Activated naive CD4-positive, alpha-beta T cell treated with anti-CD3 and anti-CD28 coated beads for 36 hours (primary cell): ENCODE measurements at regions not wholly inside any gene's neighbourhood (a gene's known extent, or its start where the extent isn't known, plus 50 kb on each side); places are given as distances from the start of the nearest gene placed in this dataset.

ENCODE experiments used
- CTCF ChIA-PET: fragments of 350-600 bp; sonication (Branson Sonifier 250); formaldehyde crosslinking; loops from one replicate; lab custom pipeline; 2021; ENCODE audit warnings: antibody characterized with exemption; lab: Charles Lee
- DNase-seq: peaks from one replicate; pipeline ENCODE4 v3.0.0-alpha.2; 2020
- H3K27ac Mint-ChIP-seq: one replicate; pipeline ENCODE4 v1.8.0; 2021; ENCODE audit warnings: mild to moderate bottlenecking, mixed read lengths
- H3K27me3 Mint-ChIP-seq: one replicate; pipeline ENCODE4 v1.8.0; 2021; ENCODE audit warnings: low read depth, mixed read lengths
- H3K36me3 Mint-ChIP-seq: one replicate; pipeline ENCODE4 v1.8.0; 2021; ENCODE audit warnings: low read depth, mixed read lengths
- H3K4me1 Mint-ChIP-seq: one replicate; pipeline ENCODE4 v1.8.0; 2021; ENCODE audit warnings: low read depth, mixed read lengths
- H3K4me3 Mint-ChIP-seq: one replicate; pipeline ENCODE4 v1.8.0; 2021; ENCODE audit warnings: mild to moderate bottlenecking, moderate library complexity, mixed read lengths
- H3K9me3 Mint-ChIP-seq: one replicate; pipeline ENCODE4 v1.8.0; 2021; ENCODE audit warnings: mixed read lengths
- intact Hi-C: fragments of 100-400 bp; cut with micrococcal nuclease; formaldehyde crosslinking; loops from one replicate; pipeline ENCODE4 v1.15.1; 2023

- Mint-ChIP-seq H3K36me3 (no peaks in the 10 kb centered on the region), H3K4me3 (no peak overlapping the region), H3K9me3 (no peaks in the 10 kb centered on the region), H3K27me3 (no peaks in the 10 kb centered on the region), H3K27ac (no peak overlapping the region), H3K4me1 (no peaks in the 10 kb centered on the region)
- CTCF ChIA-PET, result no interaction called here
- intact Hi-C loops, result no loop called here
- DNase-seq, result no peak
Observed at GRCh38 chr13:75071395-75071794, 410.6 kb downstream of the TBC1D4 start.

- DNase-seq, result no peak
- Mint-ChIP-seq H3K4me3 (no peak overlapping the region), H3K27me3 (peaks cover under 1% of the 10 kb centered on the region), H3K27ac (no peak overlapping the region), H3K4me1 (no peaks in the 10 kb centered on the region), H3K9me3 (peaks cover 4% of the 10 kb centered on the region), H3K36me3 (no peaks in the 10 kb centered on the region)
- CTCF ChIA-PET, result no interaction called here
- intact Hi-C loops, result no loop called here
Observed at GRCh38 chr13:75061909-75062308, 420.1 kb downstream of the TBC1D4 start.

GRCh38 chr13:75055296-75055695, 426.7 kb downstream of the TBC1D4 start:
- Mint-ChIP-seq H3K36me3 (no peaks in the 10 kb centered on the region), H3K27me3 (peaks cover 14% of the 10 kb centered on the region), H3K4me3 (no peak overlapping the region), H3K9me3 (no peaks in the 10 kb centered on the region), H3K4me1 (no peaks in the 10 kb centered on the region), H3K27ac (no peak overlapping the region)
- intact Hi-C loops, result no loop called here
- DNase-seq, result no peak
- CTCF ChIA-PET, result no interaction called here

DNA sequence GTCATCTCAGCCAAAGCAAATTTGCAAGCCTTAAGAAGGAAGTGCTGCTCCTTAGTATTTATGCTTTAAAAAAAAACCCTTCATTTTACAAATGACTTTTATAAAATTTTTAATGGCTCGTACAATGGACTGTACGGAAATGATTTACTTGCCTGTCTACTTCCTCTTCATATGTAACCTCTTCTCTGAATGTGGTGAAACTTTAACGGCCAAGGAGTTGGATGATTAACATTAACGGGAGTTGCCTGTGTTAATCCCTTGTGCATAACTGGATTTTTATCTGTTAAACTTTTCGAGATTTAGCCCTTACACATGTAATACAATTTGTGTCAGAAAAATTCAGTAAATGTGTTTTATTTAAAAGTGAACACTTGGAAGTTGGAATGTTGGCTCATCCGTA, 429.4 kb downstream of the TBC1D4 start:
- no peaks in the 10 kb centered on the region for H3K4me1 Mint-ChIP-seq
- no peak for DNase-seq

GRCh38 chr13:75050419-75051046, 431.4 kb downstream of the TBC1D4 start:
- Mint-ChIP-seq H3K4me1 (no peaks in the 10 kb centered on the region), H3K27ac (no peak overlapping the region), H3K9me3 (no peaks in the 10 kb centered on the region), H3K36me3 (no peaks in the 10 kb centered on the region), H3K4me3 (no peak overlapping the region), H3K27me3 (peaks cover 10% of the 10 kb centered on the region)
- DNase-seq, result no peak
- intact Hi-C loops, result no loop called here
- CTCF ChIA-PET, result no interaction called here

More for the DNA sequence above, 429.4 kb downstream of the TBC1D4 start:
- no peak overlapping the region for H3K27ac Mint-ChIP-seq
- peaks cover 14% of the 10 kb centered on the region for H3K27me3 Mint-ChIP-seq
- H3K4me3 Mint-ChIP-seq, result no peak overlapping the region
- intact Hi-C loops, result no loop called here
- no peaks in the 10 kb centered on the region for H3K9me3 Mint-ChIP-seq
- no peaks in the 10 kb centered on the region for H3K36me3 Mint-ChIP-seq
- CTCF ChIA-PET, result no interaction called here

DNA sequence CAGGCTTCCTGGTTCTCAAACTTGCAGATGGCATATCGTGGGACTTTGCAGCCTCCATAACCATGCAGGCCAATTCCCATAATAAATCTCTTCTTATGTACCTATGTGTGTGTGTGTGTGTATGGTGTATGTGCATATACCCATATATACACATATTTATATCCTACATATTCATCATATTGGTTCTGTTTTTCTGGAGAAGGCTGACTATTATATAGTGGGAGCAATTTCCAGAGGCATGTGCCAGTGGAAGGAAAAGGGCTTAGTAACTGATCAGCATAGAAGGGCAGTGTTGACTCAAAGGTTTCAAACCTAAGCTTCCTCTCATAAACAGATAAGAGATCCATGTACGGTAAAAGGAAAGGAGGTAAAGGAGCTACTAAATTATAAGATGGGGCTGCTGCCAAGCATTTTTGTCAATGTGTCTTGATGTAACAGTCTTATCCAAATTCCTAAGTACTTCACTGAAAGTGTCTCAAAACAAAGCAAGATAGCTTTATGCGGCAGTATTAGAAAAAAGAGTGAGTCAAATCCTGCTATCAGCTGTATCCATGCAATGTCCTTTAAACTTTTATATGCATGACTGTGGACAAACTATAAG, 432.1 kb downstream of the TBC1D4 start:
- no peak for DNase-seq
- Mint-ChIP-seq H3K9me3 (no peaks in the 10 kb centered on the region), H3K36me3 (no peaks in the 10 kb centered on the region), H3K27ac (no peak overlapping the region), H3K27me3 (peaks cover 7% of the 10 kb centered on the region), H3K4me1 (no peaks in the 10 kb centered on the region), H3K4me3 (no peak overlapping the region)
- CTCF ChIA-PET, result no interaction called here
- intact Hi-C loops, result no loop called here

DNA sequence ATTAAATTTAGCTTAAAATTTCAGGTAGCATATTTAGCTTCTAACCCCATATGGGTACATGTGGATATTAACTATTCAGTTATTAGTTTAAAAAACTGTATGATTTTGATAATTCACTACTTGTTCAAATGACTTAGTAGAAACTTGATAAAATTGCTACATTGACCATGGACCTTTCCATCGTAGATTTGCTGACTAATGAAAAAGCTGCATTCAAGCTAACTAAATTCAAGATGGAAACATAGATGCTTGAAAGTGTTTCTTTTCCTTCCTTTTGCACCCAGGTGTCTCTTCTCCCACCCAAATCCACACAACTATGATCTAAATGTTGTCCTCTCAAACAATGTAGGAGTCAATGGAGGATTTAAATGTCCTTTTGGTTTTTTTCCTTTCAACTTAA, 439.2 kb downstream of the TBC1D4 start:
- Mint-ChIP-seq H3K4me3 (no peak overlapping the region), H3K27me3 (peaks cover 7% of the 10 kb centered on the region), H3K27ac (no peak overlapping the region), H3K4me1 (no peaks in the 10 kb centered on the region), H3K36me3 (no peaks in the 10 kb centered on the region), H3K9me3 (no peaks in the 10 kb centered on the region)
- CTCF ChIA-PET, result no interaction called here
- intact Hi-C loops, result no loop called here
- no peak for DNase-seq

- H3K4me1 Mint-ChIP-seq, result no peaks in the 10 kb centered on the region
- H3K4me3 Mint-ChIP-seq, result no peak overlapping the region
- CTCF ChIA-PET, result no interaction called here
- peaks cover 1% of the 10 kb centered on the region for H3K36me3 Mint-ChIP-seq
- peaks cover 16% of the 10 kb centered on the region for H3K27me3 Mint-ChIP-seq
- H3K9me3 Mint-ChIP-seq, result peaks cover 11% of the 10 kb centered on the region
- DNase-seq, result no peak
- intact Hi-C loops, result no loop called here
- no peak overlapping the region for H3K27ac Mint-ChIP-seq
Observed at GRCh38 chr13:75038393-75039113, 443.4 kb downstream of the TBC1D4 start.

DNA sequence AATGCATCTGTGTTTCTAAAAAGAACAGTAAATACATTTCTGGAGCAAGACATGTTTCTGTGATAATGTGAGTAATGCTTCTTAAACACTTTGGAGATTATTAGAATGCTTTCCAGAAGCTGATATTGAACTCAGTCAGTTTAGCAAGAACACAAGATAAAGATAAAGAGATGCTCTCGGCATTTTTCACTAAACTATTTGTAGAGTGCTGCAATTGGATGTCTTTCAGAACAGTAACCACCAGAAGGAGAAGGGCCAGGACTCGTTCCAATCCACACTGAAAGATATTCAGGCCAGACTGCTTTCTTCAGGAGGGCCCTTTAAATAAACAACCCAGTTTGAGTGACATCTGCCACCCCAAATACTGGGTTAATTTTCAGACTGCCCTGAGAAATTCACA, 456.0 kb downstream of the TBC1D4 start:
- Mint-ChIP-seq H3K4me3 (no peak overlapping the region), H3K27me3 (no peaks in the 10 kb centered on the region), H3K4me1 (no peaks in the 10 kb centered on the region), H3K36me3 (no peaks in the 10 kb centered on the region), H3K27ac (no peak overlapping the region), H3K9me3 (peaks cover 2% of the 10 kb centered on the region)
- no peak for DNase-seq
- intact Hi-C loops, result no loop called here
- CTCF ChIA-PET, result interaction anchor here (0.7 kb wide), 1 partner anchor 10 kb away, joined by 7 read pairs; no protein-coding TSS in a partner anchor

GRCh38 chr13:75024602-75025001, 457.4 kb downstream of the TBC1D4 start:
- Mint-ChIP-seq H3K36me3 (no peaks in the 10 kb centered on the region), H3K4me3 (no peak overlapping the region), H3K27ac (no peak overlapping the region), H3K27me3 (peaks cover 2% of the 10 kb centered on the region), H3K4me1 (no peaks in the 10 kb centered on the region), H3K9me3 (peaks cover 2% of the 10 kb centered on the region)
- no peak for DNase-seq
- CTCF ChIA-PET, result interaction anchor here (1.1 kb wide), 1 partner anchor 53 kb away, joined by 3 read pairs; no protein-coding TSS in a partner anchor
- intact Hi-C loops, result no loop called here

DNA sequence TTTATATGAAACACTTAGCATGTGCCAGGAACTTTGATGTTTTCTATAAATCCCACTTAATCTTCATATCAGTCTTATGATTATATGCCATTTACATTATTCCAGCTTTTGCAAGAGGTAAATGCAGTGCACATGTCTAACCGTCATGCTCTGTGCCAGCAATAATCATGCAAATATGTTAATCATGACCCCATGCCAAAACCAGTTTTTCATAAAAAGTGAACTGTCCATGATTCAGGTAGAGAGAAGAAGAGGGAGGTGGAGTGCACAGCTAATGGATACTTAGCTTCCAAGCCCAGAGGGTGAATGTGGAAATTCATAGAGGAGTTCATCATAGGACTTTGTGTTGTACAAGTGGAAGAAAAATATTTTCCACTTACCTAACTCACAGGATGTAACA, 458.4 kb downstream of the TBC1D4 start:
- peaks cover under 1% of the 10 kb centered on the region for H3K9me3 Mint-ChIP-seq
- CTCF ChIA-PET, result interaction anchor here (1.1 kb wide), 1 partner anchor 54 kb away, joined by 3 read pairs; no protein-coding TSS in a partner anchor
- H3K27me3 Mint-ChIP-seq, result peaks cover 2% of the 10 kb centered on the region
- intact Hi-C loops, result no loop called here
- no peaks in the 10 kb centered on the region for H3K4me1 Mint-ChIP-seq
- H3K36me3 Mint-ChIP-seq, result no peaks in the 10 kb centered on the region
- DNase-seq, result no peak
- H3K27ac Mint-ChIP-seq, result no peak overlapping the region
- no peak overlapping the region for H3K4me3 Mint-ChIP-seq

- H3K27ac Mint-ChIP-seq, result no peak overlapping the region
- CTCF ChIA-PET, result interaction anchor here (0.6 kb wide), 1 partner anchor 196 kb away, joined by 3 read pairs; no protein-coding TSS in a partner anchor
Observed at GRCh38 chr13:75021151-75021550, 460.8 kb downstream of the TBC1D4 start.

More at GRCh38 chr13:75021151-75021550, 460.8 kb downstream of the TBC1D4 start:
- H3K4me1 Mint-ChIP-seq, result no peaks in the 10 kb centered on the region
- peaks cover 11% of the 10 kb centered on the region for H3K27me3 Mint-ChIP-seq
- H3K9me3 Mint-ChIP-seq, result no peaks in the 10 kb centered on the region
- H3K4me3 Mint-ChIP-seq, result no peak overlapping the region
- DNase-seq, result no peak
- no peaks in the 10 kb centered on the region for H3K36me3 Mint-ChIP-seq
- intact Hi-C loops, result no loop called here
